H9 (cell line): ENCODE measurements at regions not wholly inside any gene's neighbourhood (a gene's known extent, or its start where the extent isn't known, plus 50 kb on each side); places are given as distances from the start of the nearest gene placed in this dataset.

ENCODE experiments used
- DNase-seq: peaks from one replicate; pipeline ENCODE4 v3.0.0-alpha.2; 2017
- H2AFZ ChIP-seq: one replicate; pipeline ENCODE4 v1.6.1; 2013; ENCODE audit warnings: mild to moderate bottlenecking, low read length, control low read depth, moderate library complexity
- H2AK5ac ChIP-seq: 2 replicates; pipeline ENCODE4 v1.6.1; 2013; ENCODE audit warnings: low read length, control low read depth, mixed read lengths; ENCODE audit not compliant: insufficient read length
- H2BK120ac ChIP-seq: one replicate; pipeline ENCODE4 v1.6.1; 2013; ENCODE audit warnings: low read depth, mild to moderate bottlenecking, low read length, control low read depth, inconsistent platforms; ENCODE audit not compliant: poor library complexity, severe bottlenecking
- H2BK12ac ChIP-seq: 2 replicates; pipeline ENCODE4 v1.6.1; 2013; ENCODE audit warnings: low read length, control low read depth, mixed read lengths, low read depth; ENCODE audit not compliant: insufficient read length
- H2BK15ac ChIP-seq: 2 replicates; pipeline ENCODE4 v1.6.1; 2013; ENCODE audit warnings: low read depth, low read length, control low read depth
- H2BK20ac ChIP-seq: one replicate; pipeline ENCODE4 v1.6.1; 2013; ENCODE audit warnings: low read depth, mild to moderate bottlenecking, low read length, control low read depth, inconsistent platforms; ENCODE audit not compliant: poor library complexity, severe bottlenecking
- H2BK5ac ChIP-seq: 2 replicates; pipeline ENCODE4 v1.6.1; 2013; ENCODE audit warnings: low read length, control low read depth, mixed read lengths; ENCODE audit not compliant: insufficient read length
- H3K14ac ChIP-seq: 2 replicates; pipeline ENCODE4 v1.6.1; 2013; ENCODE audit warnings: low read length, control low read depth; ENCODE audit not compliant: insufficient read depth
- H3K18ac ChIP-seq: 2 replicates; pipeline ENCODE4 v1.6.1; 2013; ENCODE audit warnings: low read depth, mild to moderate bottlenecking, mixed read lengths, low read length, control low read depth; ENCODE audit not compliant: insufficient read length
- H3K23ac ChIP-seq: 2 replicates; pipeline ENCODE4 v1.6.1; 2013; ENCODE audit warnings: low read length, control low read depth, mixed read lengths, low read depth; ENCODE audit not compliant: insufficient read length
- H3K23me2 ChIP-seq: 2 replicates; pipeline ENCODE4 v1.6.1; 2013; ENCODE audit warnings: low read depth, mild to moderate bottlenecking, mixed read lengths, low read length, control low read depth; ENCODE audit not compliant: insufficient read length, poor library complexity, severe bottlenecking
- H3K27ac ChIP-seq: 2 replicates; pipeline ENCODE4 v1.5.1; 2013; ENCODE audit warnings: low read length, control low read depth, mixed read lengths, low read depth; ENCODE audit not compliant: insufficient read length
- H3K27me3 ChIP-seq: 2 replicates; pipeline ENCODE4 v1.6.1; 2013; ENCODE audit warnings: low read length, control low read depth, inconsistent platforms; ENCODE audit not compliant: insufficient read depth
- H3K4ac ChIP-seq: 2 replicates; pipeline ENCODE4 v1.6.1; 2013; ENCODE audit warnings: low read depth, mild to moderate bottlenecking, control low read depth, inconsistent platforms, low read length, moderate library complexity
- H3K4me1 ChIP-seq: 2 replicates; pipeline ENCODE4 v1.6.1; 2013; ENCODE audit warnings: low read length, control low read depth, inconsistent platforms; ENCODE audit not compliant: insufficient read depth
- H3K4me2 ChIP-seq: 2 replicates; pipeline ENCODE4 v1.6.1; 2013; ENCODE audit warnings: low read length, control low read depth, mixed read lengths; ENCODE audit not compliant: insufficient read length, insufficient read depth
- H3K56ac ChIP-seq: 2 replicates; pipeline ENCODE4 v1.6.1; 2013; ENCODE audit warnings: low read depth, mild to moderate bottlenecking, mixed read lengths, low read length, control low read depth; ENCODE audit not compliant: insufficient read length
- H3K79me1 ChIP-seq: 2 replicates; pipeline ENCODE4 v1.6.1; 2013; ENCODE audit warnings: low read depth, mild to moderate bottlenecking, moderate library complexity, low read length, control low read depth, inconsistent platforms; ENCODE audit not compliant: insufficient read depth, poor library complexity, severe bottlenecking
- H3K79me2 ChIP-seq: 2 replicates; pipeline ENCODE4 v1.6.1; 2013; ENCODE audit warnings: low read length, control low read depth, inconsistent platforms; ENCODE audit not compliant: insufficient read depth
- H3K9ac ChIP-seq: 2 replicates; pipeline ENCODE4 v1.6.1; 2013; ENCODE audit warnings: low read length, control low read depth, mixed read lengths; ENCODE audit not compliant: insufficient read length; ENCODE audit errors: extremely low read depth
- H3K9me3 ChIP-seq: one replicate; pipeline ENCODE4 v1.6.1; 2013; ENCODE audit warnings: low read depth, low read length, inconsistent platforms; ENCODE audit not compliant: control insufficient read depth
- H3T11ph ChIP-seq: one replicate; pipeline ENCODE4 v1.6.1; 2013; ENCODE audit warnings: mild to moderate bottlenecking, low read length, control low read depth, inconsistent platforms
- H4K20me1 ChIP-seq: one replicate; pipeline ENCODE4 v1.6.1; 2013; ENCODE audit not compliant: control insufficient read depth, insufficient read length, insufficient read depth
- H4K5ac ChIP-seq: 2 replicates; pipeline ENCODE4 v1.6.1; 2013; ENCODE audit warnings: low read depth, mild to moderate bottlenecking, mixed read lengths, low read length, control low read depth; ENCODE audit not compliant: insufficient read length
- H4K8ac ChIP-seq: replicated peaks from 2 replicates; pipeline ENCODE4 v1.6.1; 2013; ENCODE audit warnings: low read length, control low read depth, mixed read lengths, low read depth; ENCODE audit not compliant: insufficient read length
- H4K91ac ChIP-seq: 2 replicates; pipeline ENCODE4 v1.6.1; 2013; ENCODE audit warnings: low read depth, mild to moderate bottlenecking, moderate library complexity, mixed read lengths, low read length, control low read depth; ENCODE audit not compliant: insufficient read length
- H3K27ac Mint-ChIP-seq, 3 experiments: 2 replicates in 2 of 3; 3 replicates in 1 of 3; pipeline ENCODE4 v1.8.0; 2020 to 2021; ENCODE audit warnings: mixed read lengths in 3 of 3, mild to moderate bottlenecking in 1 of 3, moderate library complexity in 1 of 3
- H3K27me3 Mint-ChIP-seq: 2 replicates; pipeline ENCODE4 v1.8.0; 2021; ENCODE audit warnings: low read depth, mild to moderate bottlenecking, moderate library complexity, mixed read lengths
- H3K36me3 Mint-ChIP-seq, 3 experiments: 2 replicates in 2 of 3; 3 replicates in 1 of 3; pipeline ENCODE4 v1.8.0; 2020 to 2021; ENCODE audit warnings: low read depth in 3 of 3, mixed read lengths in 3 of 3; ENCODE audit not compliant: insufficient read depth in 1 of 3
- H3K4me1 Mint-ChIP-seq, 2 experiments: 2 replicates each; pipeline ENCODE4 v1.8.0; 2020; ENCODE audit warnings: mixed read lengths in 2 of 2
- H3K4me3 Mint-ChIP-seq, 2 experiments: 2 replicates in 1 of 2; 3 replicates in 1 of 2; pipeline ENCODE4 v1.8.0; 2020 to 2021; ENCODE audit warnings: mild to moderate bottlenecking in 2 of 2, mixed read lengths in 2 of 2, moderate library complexity in 1 of 2
- H3K9me3 Mint-ChIP-seq, 2 experiments: 2 replicates in 1 of 2; 3 replicates in 1 of 2; pipeline ENCODE4 v1.8.0; 2020; ENCODE audit warnings: mild to moderate bottlenecking in 2 of 2, mixed read lengths in 2 of 2, moderate library complexity in 1 of 2
- CTCF ChIP-seq: fragments of 200-600 bp; sonication (generic); conservative IDR thresholded peaks from 3 replicates; pipeline ENCODE4 v1.8.0; 2021; ENCODE audit warnings: antibody characterized with exemption, mild to moderate bottlenecking
- WGBS: extraction: QIAGEN DNeasy Blood & Tissue Kit; methylation state at CpG from one replicate; pipeline ENCODE4 v1.1.7; 2013; ENCODE audit warnings: missing lambda C conversion rate, low lambda C conversion rate, mixed read lengths; ENCODE audit not compliant: insufficient read length; ENCODE audit errors: extremely low coverage; 5-methylcytosine and 5-hydroxymethylcytosine counted together

GRCh38 chr6:148128014-148128730 is 214.5 kb upstream of the SASH1 start:
- Histone ChIP-seq H3K23me2 (no peaks in the 10 kb centered on the region), H4K91ac (no peak overlapping the region), H4K5ac (no peak overlapping the region), H3K9ac (no peak overlapping the region), H3K14ac (no peak overlapping the region), H3K9me3 (no peaks in the 10 kb centered on the region), H2BK20ac (no peak overlapping the region), H4K8ac (no peak overlapping the region), H3K18ac (no peak overlapping the region), H4K20me1 (no peaks in the 10 kb centered on the region), H3T11ph (no peak overlapping the region), H3K27ac (no peak overlapping the region), H3K27me3 (no peaks in the 10 kb centered on the region), H3K79me2 (no peaks in the 10 kb centered on the region), H3K79me1 (no peaks in the 10 kb centered on the region), H3K4ac (no peak overlapping the region), H2BK5ac (no peak overlapping the region), H2BK15ac (no peak overlapping the region), H2AK5ac (no peak overlapping the region), H3K56ac (no peak overlapping the region), H2BK12ac (no peak overlapping the region), H3K4me1 (no peaks in the 10 kb centered on the region), H3K4me2 (no peak overlapping the region), H2BK120ac (no peak overlapping the region), H3K23ac (no peak overlapping the region), H2AFZ (no peak overlapping the region)
- H3K27me3 Mint-ChIP-seq: peaks cover 2% of the 10 kb centered on the region; the same call in 1 of the 2 replicates
- no peak for TF ChIP-seq CTCF
- H3K4me3 Mint-ChIP-seq: no peak overlapping the region
- no peak overlapping the region for H3K27ac Mint-ChIP-seq
- DNase-seq: no peak
- H3K4me1 Mint-ChIP-seq: no peaks in the 10 kb centered on the region
- no peaks in the 10 kb centered on the region for H3K36me3 Mint-ChIP-seq
- no peaks in the 10 kb centered on the region for H3K9me3 Mint-ChIP-seq
- no CpG with 5 or more reads among the region's 6 CpGs for WGBS
